ENCODE measurements at regions not wholly inside any gene's neighbourhood (a gene's known extent, or its start where the extent isn't known, plus 50 kb on each side); places are given as distances from the start of the nearest gene placed in this dataset.

GRCh38 chr13:80442609-80443008 is 101.7 kb upstream of the SPRY2 start:
- Histone ChIP-seq H3K9ac (ENCODE audit: low read length) (no peak overlapping the region), H3K36me3 (ENCODE audit: control insufficient read depth, insufficient read depth, low read length, severe bottlenecking) (no peaks in the 10 kb centered on the region), H3K4me3 (ENCODE audit: low read length) (peak overlapping the region; percentile 43), H3K9me3 (ENCODE audit: control insufficient read depth, low read length) (no peaks in the 10 kb centered on the region), H3K27me3 (replicated peaks; ENCODE audit: control insufficient read depth, insufficient read depth, low read length) (no peaks in the 10 kb centered on the region), H3K4me1 (ENCODE audit: control insufficient read depth, insufficient read depth, low read length) (peaks cover 40% of the 10 kb centered on the region)
- DNase-seq (ENCODE audit: low read depth): no peak

GRCh38 chr13:80441968-80442367 is 101.0 kb upstream of the SPRY2 start:
- Histone ChIP-seq H3K27me3 (replicated peaks; ENCODE audit: control insufficient read depth, insufficient read depth, low read length) (no peaks in the 10 kb centered on the region), H3K4me1 (ENCODE audit: control insufficient read depth, insufficient read depth, low read length) (peaks cover 43% of the 10 kb centered on the region), H3K9ac (ENCODE audit: low read length) (no peak overlapping the region), H3K9me3 (ENCODE audit: control insufficient read depth, low read length) (no peaks in the 10 kb centered on the region), H3K36me3 (ENCODE audit: control insufficient read depth, insufficient read depth, low read length, severe bottlenecking) (no peaks in the 10 kb centered on the region), H3K4me3 (ENCODE audit: low read length) (no peak overlapping the region)
- no peak for DNase-seq (ENCODE audit: low read depth)

GRCh38 chr13:80438521-80438920 is 97.6 kb upstream of the SPRY2 start:
- no peak overlapping the region for H3K9ac ChIP-seq (ENCODE audit: low read length)
- H3K9me3 ChIP-seq (ENCODE audit: control insufficient read depth, low read length): no peaks in the 10 kb centered on the region
- H3K36me3 ChIP-seq (ENCODE audit: control insufficient read depth, insufficient read depth, low read length, severe bottlenecking): no peaks in the 10 kb centered on the region
- H3K4me3 ChIP-seq (ENCODE audit: low read length): no peak overlapping the region
- peaks cover 41% of the 10 kb centered on the region for H3K4me1 ChIP-seq (ENCODE audit: control insufficient read depth, insufficient read depth, low read length)
- DNase-seq (ENCODE audit: low read depth): no peak
- no peaks in the 10 kb centered on the region for H3K27me3 ChIP-seq (replicated peaks; ENCODE audit: control insufficient read depth, insufficient read depth, low read length)

- DNase-seq (ENCODE audit: low read depth): peak; percentile 7
- no peaks in the 10 kb centered on the region for H3K9me3 ChIP-seq (ENCODE audit: control insufficient read depth, low read length)
Observed at GRCh38 chr13:80437231-80437630, 96.3 kb upstream of the SPRY2 start.

DNA sequence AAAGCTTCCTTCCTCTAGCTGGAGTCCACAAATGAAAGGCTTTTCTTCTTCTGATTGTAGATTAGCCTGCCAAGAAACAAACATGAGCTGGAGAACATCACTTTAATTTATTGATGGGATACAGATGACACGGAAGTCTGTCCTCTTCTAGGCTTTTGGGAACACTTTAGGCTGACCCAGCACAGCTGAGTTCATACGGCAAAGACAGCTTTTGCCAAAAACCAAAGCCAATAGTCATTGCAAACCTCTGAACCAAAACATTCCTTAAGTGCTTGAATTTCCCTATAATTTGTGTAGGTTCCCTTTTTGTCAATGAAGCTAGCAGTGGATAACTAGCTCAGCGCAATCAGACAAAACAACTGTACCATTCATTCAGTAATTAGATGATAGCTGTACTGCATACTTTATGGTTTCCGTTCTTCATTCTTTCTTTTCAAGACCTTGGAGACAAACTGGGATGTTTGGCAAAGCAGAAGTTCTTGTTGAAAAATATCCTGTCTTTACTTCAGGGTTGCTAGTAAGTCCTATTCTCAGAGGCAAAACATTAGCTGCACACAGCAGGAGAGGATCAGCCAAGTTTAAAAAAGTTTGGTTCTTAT is 95.7 kb upstream of the SPRY2 start:
- Histone ChIP-seq H3K36me3 (ENCODE audit: control insufficient read depth, insufficient read depth, low read length, severe bottlenecking) (no peaks in the 10 kb centered on the region), H3K9ac (ENCODE audit: low read length) (peak overlapping the region; percentile 54), H3K4me1 (ENCODE audit: control insufficient read depth, insufficient read depth, low read length) (peaks cover 24% of the 10 kb centered on the region), H3K4me3 (ENCODE audit: low read length) (peak overlapping the region; percentile 33), H3K27me3 (replicated peaks; ENCODE audit: control insufficient read depth, insufficient read depth, low read length) (no peaks in the 10 kb centered on the region), H3K9me3 (ENCODE audit: control insufficient read depth, low read length) (no peaks in the 10 kb centered on the region)
- DNase-seq (ENCODE audit: low read depth): peak; percentile 47

More at GRCh38 chr13:80437231-80437630, 96.3 kb upstream of the SPRY2 start:
- Histone ChIP-seq H3K9ac (ENCODE audit: low read length) (peak overlapping the region; percentile 54), H3K4me1 (ENCODE audit: control insufficient read depth, insufficient read depth, low read length) (peaks cover 28% of the 10 kb centered on the region), H3K36me3 (ENCODE audit: control insufficient read depth, insufficient read depth, low read length, severe bottlenecking) (no peaks in the 10 kb centered on the region), H3K27me3 (replicated peaks; ENCODE audit: control insufficient read depth, insufficient read depth, low read length) (no peaks in the 10 kb centered on the region), H3K4me3 (ENCODE audit: low read length) (no peak overlapping the region)

DNA sequence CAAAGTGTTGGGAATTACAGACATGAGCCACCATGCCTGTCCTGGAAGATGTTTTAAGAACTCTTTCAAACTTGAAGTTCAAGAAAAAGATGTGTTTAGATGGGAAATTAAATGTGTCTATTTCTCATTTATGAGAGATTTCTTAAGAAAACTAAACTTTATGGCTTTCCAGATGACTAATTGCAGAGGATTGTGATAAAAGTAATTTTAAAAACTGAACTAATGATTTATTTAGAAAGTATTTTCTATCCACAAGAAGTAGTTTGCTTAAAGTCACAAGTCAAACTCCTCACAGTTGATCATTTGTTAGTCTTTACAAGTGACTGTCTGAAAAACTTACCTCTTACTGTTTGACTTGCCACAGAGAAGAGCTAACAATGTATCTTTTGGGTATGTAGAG is 89.6 kb upstream of the SPRY2 start:
- peaks cover 2% of the 10 kb centered on the region for H3K4me1 ChIP-seq (ENCODE audit: control insufficient read depth, insufficient read depth, low read length)
- DNase-seq (ENCODE audit: low read depth): peak; percentile 15
- H3K27me3 ChIP-seq (replicated peaks; ENCODE audit: control insufficient read depth, insufficient read depth, low read length): no peaks in the 10 kb centered on the region
- H3K9ac ChIP-seq (ENCODE audit: low read length): peak overlapping the region; percentile 11
- no peak overlapping the region for H3K4me3 ChIP-seq (ENCODE audit: low read length)
- H3K9me3 ChIP-seq (ENCODE audit: control insufficient read depth, low read length): no peaks in the 10 kb centered on the region
- H3K36me3 ChIP-seq (ENCODE audit: control insufficient read depth, insufficient read depth, low read length, severe bottlenecking): no peaks in the 10 kb centered on the region

GRCh38 chr13:80428349-80429096 is 87.6 kb upstream of the SPRY2 start:
- H3K27me3 ChIP-seq (replicated peaks; ENCODE audit: control insufficient read depth, insufficient read depth, low read length): no peaks in the 10 kb centered on the region
- H3K36me3 ChIP-seq (ENCODE audit: control insufficient read depth, insufficient read depth, low read length, severe bottlenecking): no peaks in the 10 kb centered on the region
- H3K4me3 ChIP-seq (ENCODE audit: low read length): no peak overlapping the region
- H3K4me1 ChIP-seq (ENCODE audit: control insufficient read depth, insufficient read depth, low read length): no peaks in the 10 kb centered on the region
- H3K9me3 ChIP-seq (ENCODE audit: control insufficient read depth, low read length): peaks cover 11% of the 10 kb centered on the region
- DNase-seq (ENCODE audit: low read depth): no peak
- no peak overlapping the region for H3K9ac ChIP-seq (ENCODE audit: low read length)

DNA sequence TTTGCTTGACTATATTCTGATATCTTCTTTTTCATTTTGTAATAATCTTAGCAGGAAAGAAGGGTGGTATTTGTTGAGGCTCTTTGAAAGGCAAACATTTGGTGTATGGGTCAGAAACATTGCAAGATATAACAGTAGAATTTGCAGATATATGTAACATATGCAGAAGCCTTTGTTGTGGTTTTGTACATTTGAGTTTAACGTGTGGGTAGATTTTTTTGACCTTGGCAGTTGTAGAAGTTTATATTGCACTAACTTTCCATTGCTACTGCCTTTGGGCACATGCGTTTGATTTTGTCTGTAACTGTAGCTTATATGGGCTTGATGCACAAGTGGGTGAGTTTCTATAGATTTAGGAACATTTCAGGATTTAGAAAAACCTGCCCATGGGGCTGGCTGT is 78.5 kb upstream of the SPRY2 start:
- Histone ChIP-seq H3K9me3 (ENCODE audit: control insufficient read depth, low read length) (peaks cover 17% of the 10 kb centered on the region), H3K9ac (ENCODE audit: low read length) (no peak overlapping the region), H3K27me3 (replicated peaks; ENCODE audit: control insufficient read depth, insufficient read depth, low read length) (no peaks in the 10 kb centered on the region), H3K4me1 (ENCODE audit: control insufficient read depth, insufficient read depth, low read length) (no peaks in the 10 kb centered on the region), H3K4me3 (ENCODE audit: low read length) (no peak overlapping the region), H3K36me3 (ENCODE audit: control insufficient read depth, insufficient read depth, low read length, severe bottlenecking) (no peaks in the 10 kb centered on the region)
- DNase-seq (ENCODE audit: low read depth): no peak

DNA sequence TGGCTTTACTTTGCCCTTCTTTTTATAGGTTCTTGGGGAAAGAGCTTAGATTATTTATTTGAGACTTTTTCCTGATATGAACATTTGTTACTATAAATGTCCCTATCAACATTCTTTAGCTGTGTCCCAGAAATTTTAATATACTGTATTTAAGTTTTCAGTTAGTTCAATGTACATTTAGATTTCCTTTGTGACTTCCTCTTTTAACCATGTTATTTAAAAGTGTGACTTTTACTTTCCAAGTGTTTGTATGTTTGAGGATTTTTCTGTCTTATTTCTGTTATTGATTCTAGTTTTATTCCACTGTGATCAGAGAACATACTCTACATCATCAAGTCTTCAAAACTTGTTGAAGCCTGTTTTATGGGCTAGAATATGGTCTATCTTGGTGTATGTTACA is 72.7 kb upstream of the SPRY2 start:
- Histone ChIP-seq H3K9ac (ENCODE audit: low read length) (no peak overlapping the region), H3K27me3 (replicated peaks; ENCODE audit: control insufficient read depth, insufficient read depth, low read length) (no peaks in the 10 kb centered on the region), H3K4me1 (ENCODE audit: control insufficient read depth, insufficient read depth, low read length) (no peaks in the 10 kb centered on the region), H3K9me3 (ENCODE audit: control insufficient read depth, low read length) (peaks cover 7% of the 10 kb centered on the region), H3K4me3 (ENCODE audit: low read length) (no peak overlapping the region), H3K36me3 (ENCODE audit: control insufficient read depth, insufficient read depth, low read length, severe bottlenecking) (no peaks in the 10 kb centered on the region)
- DNase-seq (ENCODE audit: low read depth): no peak

DNA sequence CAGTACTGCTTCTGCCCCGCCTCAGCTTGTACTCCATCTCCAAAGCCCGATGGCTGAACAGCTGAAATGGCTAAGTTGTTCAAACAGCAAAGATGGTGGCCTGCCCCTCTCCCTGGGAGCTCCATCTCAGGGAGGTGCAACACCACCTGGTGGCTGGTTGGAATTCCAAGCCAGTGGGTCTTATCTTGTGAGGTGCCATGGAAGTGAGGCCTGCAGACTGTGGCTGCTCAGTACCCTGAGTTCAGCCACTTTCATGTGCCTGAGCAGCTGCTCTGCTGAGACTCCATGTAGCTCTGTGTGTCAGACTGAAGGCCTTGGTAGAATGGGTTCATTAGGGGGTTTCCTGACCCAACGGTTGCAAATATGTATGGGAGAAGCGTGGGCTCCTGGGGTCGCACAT is 67.3 kb upstream of the SPRY2 start:
- H3K36me3 ChIP-seq (ENCODE audit: control insufficient read depth, insufficient read depth, low read length, severe bottlenecking): no peaks in the 10 kb centered on the region
- no peak overlapping the region for H3K9ac ChIP-seq (ENCODE audit: low read length)
- no peaks in the 10 kb centered on the region for H3K4me1 ChIP-seq (ENCODE audit: control insufficient read depth, insufficient read depth, low read length)
- H3K4me3 ChIP-seq (ENCODE audit: low read length): no peak overlapping the region
- peaks cover 17% of the 10 kb centered on the region for H3K9me3 ChIP-seq (ENCODE audit: control insufficient read depth, low read length)
- H3K27me3 ChIP-seq (replicated peaks; ENCODE audit: control insufficient read depth, insufficient read depth, low read length): no peaks in the 10 kb centered on the region
- no peak for DNase-seq (ENCODE audit: low read depth)

DNA sequence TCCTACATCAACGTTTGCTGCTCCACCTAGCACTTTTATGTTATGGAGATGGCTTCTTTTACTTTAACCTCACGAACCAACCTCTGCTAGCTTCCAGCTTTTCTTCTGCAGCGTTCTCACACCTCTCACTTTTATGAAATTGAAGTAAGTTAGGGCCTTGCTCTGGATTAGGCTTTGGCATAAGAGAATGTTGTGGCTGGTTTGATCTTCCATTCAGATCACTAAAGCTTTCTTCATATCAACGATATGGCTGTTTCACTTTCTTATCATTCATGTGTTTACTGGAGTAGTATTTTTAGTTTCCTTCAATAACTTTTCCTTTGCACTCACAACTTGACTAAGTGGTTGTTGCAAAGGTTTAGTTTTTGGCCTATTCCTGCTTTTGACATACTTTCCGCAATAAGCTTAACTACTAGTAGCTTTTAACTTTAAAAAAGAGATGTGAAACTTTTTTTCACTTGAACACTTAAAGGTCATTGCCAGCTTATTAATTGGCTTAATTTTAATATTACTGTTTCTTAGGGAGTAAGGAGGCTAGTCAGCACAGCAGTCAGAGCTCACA is 60.0 kb upstream of the SPRY2 start:
- no peaks in the 10 kb centered on the region for H3K27me3 ChIP-seq (replicated peaks; ENCODE audit: control insufficient read depth, insufficient read depth, low read length)
- no peaks in the 10 kb centered on the region for H3K36me3 ChIP-seq (ENCODE audit: control insufficient read depth, insufficient read depth, low read length, severe bottlenecking)
- no peak for DNase-seq (ENCODE audit: low read depth)
- H3K9me3 ChIP-seq (ENCODE audit: control insufficient read depth, low read length): peaks cover 17% of the 10 kb centered on the region
- H3K9ac ChIP-seq (ENCODE audit: low read length): no peak overlapping the region
- no peak overlapping the region for H3K4me3 ChIP-seq (ENCODE audit: low read length)
- no peaks in the 10 kb centered on the region for H3K4me1 ChIP-seq (ENCODE audit: control insufficient read depth, insufficient read depth, low read length)
